HG03354 (cell line): ENCODE measurements at regions not wholly inside any gene's neighbourhood (a gene's known extent, or its start where the extent isn't known, plus 50 kb on each side); places are given as distances from the start of the nearest gene placed in this dataset.
"Not testable (repeated sequence)": the region's sequence is repeated elsewhere in the genome, so short reads cannot be mapped to it uniquely, and the experiment has no call there.

Source experiments
- ATAC-seq: cut with Tn5 transposase; IDR thresholded peaks from one replicate; pipeline ENCODE4 v1.9.1; 2021; ENCODE audit warnings: mild to moderate bottlenecking; ENCODE audit not compliant: unreplicated experiment, poor library complexity, severe bottlenecking

DNA sequence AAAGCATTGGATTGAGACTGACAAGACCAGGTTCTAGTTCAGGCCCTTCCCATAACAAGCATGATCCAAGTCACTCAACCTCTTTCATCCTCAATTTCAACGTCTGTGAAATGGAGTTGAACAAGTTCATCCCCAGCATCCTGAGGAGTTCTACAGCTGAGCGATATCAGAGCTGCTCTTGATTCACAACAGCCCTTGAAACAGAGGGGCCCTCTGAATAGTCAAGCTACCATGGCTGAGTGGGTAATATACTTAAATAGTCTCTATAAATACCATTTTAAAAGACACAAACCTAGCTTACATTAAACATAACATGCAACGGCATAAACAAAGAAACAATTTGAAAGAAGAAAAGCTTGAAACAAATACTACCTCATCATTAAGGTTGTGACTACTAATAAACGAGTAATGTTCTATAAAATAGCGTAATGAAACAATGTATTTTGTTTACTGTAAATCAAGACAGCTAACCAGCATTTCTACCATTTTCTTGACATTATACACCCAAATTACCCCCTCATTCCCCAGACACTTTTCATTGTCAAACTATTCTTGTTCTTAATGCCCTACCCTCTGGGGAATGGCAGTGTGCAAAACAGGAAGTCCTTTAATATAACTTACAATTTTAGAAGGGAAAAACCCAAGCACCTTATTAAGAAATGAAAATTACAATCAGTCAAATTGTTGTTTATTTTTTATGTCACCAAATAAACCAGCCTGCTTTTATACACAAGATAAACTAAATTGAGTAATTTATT, 202.3 kb downstream of the PARM1 start:
- peak; percentile 79 for ATAC-seq

DNA sequence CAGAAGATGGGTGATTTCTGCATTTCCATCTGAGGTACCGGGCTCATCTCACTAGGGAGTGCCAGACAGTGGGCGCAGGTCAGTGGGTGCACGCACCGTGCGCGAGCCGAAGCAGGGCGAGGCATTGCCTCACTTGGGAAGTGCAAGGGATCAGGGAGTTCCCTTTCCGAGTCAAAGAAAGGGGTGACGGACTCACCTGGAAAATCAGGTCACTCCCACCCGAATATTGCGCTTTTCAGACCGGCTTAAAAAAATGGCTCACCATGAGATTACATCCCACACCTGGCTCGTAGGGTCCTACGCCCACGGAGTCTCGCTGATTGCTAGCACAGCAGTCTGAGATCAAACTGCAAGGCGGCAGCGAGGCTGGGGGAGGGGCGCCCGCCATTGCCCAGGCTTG, 194.0 kb downstream of the PARM1 start:
- ATAC-seq = not testable (repeated sequence)

DNA sequence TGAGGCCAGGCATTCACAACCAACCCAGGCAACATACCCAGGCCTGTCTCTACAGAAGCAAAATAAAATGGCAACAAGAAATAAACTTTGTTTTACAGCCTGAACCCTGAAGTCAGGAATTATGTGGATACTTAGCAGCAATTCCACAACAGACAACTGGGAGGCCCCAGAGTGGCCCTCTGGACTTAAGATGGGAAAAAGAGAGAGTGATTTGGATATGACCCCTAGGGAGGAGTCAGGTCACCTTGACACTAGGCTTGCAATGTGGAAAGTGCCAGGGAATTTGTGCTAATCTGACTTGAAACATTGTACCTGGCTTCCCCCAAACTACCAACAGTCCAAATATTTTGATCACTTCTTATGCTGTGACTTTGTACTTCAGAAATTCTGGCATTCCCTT, 193.1 kb downstream of the PARM1 start:
- ATAC-seq = no peak

DNA sequence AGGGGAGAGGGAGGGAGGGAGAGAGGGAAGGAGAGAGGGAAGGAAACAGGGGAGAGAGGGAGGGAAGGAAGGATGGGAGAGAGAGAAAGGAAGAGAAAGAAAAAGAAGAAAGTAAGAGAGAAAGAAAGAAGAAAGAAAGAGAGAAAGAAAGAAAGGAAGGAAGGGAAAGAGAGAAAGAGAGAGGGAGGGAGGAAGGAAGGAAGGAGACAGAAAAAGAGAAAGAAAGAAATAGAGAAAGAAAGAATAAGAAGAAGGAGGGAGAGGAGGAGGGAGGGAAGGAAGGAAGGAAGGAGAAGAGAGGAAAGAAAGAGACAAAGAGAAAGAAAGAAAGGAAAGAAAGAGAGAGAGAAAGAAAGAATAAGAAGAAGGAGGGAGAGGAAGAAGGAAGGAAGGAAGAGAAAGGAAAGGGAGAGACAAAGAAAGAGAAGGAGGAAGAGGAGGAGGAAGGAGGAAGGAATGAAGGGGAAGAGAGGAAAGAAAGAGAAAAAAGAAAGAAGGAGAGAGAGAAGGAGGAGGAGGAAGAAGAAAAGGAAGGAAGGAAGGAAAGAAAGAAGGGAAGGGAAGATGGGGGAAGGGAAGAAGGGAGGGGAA, 189.6 kb downstream of the PARM1 start:
- ATAC-seq = no peak

DNA sequence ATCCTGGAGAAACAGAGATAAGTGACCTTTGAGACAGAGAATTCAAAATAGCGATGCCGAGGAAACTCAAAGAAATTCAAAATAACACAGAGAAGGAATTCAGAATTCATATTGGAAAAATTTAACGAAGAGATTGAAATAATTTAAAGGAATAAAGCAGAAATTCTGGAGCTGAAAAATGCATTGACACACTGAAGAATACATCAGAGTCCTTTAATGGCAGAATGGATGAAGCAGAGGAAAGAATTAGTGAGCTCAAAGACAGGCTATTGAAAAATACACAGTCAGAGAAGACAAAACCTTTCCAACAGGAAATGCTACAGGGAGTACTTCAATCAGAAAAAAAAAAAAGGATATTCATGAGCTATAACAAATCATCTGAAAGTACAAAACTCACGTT, 185.8 kb downstream of the PARM1 start:
- ATAC-seq = no peak

DNA sequence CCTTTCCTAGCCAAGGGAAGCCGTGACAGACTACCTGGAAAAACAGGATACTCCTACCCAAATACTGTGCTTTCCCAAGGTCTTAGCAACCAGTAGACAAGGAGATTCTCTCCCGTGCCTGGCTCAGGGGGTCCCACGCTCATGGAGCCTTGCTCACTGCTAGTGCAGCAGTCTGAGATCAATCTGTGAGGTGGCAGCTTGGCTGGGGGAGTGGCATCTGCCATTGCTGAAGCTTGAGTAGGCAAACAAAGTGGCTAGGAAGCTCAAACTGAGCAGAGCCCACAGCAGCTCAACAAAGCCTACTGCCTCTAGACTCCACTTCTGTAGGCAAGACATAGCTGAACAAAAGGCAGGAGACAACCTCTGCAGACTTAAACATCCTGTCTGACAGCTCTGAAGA, 177.1 kb downstream of the PARM1 start:
- no peak for ATAC-seq

DNA sequence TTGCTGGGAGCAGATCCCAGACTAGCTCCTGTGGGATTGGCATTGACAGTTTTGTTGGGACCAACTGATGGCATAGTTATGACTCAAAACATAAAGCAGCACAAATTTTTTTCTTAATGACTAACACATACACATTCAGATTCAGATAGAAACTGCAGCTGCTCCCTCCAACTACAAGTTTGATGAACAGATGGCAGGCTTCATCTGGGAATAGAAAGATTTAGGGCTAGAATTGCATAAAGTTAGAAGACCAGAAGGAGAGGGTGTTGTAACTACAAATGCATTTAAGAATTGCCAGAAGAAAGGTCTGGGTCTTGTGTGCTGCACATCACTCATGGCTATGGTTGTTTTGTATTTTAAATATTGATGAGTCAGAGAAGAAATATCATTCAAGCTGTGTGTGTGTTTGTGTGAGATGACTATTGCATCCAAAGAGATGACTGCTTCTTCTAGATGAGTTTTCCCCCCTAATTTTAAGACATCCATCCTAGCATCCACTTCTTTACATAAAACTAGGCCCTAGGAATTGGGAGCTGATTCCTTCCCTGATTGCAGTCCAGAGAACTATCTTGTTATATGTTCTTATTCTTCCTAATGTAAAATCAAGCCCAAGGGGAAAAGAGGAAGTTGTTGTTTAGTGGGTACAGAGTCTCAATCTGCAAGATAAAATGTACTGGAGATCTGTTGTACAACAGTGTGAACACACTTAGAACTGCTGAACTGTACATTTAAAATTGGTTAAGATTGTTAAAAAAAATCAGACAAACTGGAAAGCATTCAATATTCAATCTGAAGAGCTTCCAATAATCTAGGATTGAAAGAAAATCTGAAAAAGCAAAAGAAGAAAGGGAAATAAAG, 175.1 kb downstream of the PARM1 start:
- ATAC-seq = peak; percentile 81

DNA sequence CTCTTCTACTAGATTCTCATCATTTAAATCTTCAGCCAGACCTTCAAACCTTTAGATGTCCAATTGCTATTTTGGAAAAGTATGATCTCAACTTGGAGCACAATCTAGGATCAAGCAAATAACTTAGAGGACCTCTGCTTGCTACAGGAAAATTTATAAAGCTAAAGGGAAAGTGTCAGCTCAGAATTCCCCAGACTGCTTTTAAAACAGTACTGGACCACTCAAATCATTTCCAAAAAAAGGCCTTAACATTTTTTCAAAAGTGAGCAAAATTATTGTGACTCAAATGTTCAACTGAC, 169.8 kb downstream of the PARM1 start:
- no peak for ATAC-seq

DNA sequence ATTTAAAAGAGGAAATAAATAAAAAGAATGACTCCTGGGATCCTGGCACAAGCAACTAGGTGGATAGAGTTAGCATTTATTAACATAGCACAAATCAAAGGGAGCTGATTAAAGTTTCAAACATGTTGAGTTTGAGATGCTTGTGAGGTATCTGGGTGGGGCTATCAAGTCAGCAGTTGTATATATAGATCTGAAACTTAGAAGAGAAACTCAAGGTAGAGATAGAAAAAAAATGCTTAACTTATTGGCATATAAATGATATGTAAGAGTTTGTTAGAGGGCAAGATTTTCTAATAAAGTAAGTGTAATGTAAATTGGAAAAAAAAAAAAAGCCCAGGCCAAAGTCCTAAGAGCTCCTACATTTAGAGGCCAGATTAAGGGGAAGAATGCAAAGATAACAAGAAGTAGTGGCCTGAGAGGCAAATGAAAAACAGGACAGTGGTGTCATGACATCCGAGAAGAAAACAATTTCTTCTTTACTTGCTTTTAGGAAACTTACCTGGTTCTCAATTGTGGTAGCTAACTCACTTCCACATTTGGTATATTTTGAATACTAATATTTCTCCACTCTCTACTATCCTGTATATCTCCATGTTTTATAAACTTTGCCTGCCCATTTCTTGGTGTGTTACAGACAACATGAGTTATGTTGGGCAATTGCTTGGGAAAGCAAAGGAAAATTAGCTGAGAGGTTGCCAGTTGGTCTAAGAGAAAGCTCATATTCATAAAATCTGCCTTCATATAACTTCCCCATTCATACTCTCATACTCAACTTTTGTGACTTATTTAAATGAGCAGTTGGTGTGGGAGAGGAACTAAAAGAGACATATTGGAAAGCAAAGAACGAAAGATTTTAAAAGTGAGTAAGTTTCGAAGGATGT, 169.2 kb downstream of the PARM1 start:
- peak; percentile 57 for ATAC-seq
